GM23338 (cell line): ENCODE measurements at regions not wholly inside any gene's neighbourhood (a gene's known extent, or its start where the extent isn't known, plus 50 kb on each side); places are given as distances from the start of the nearest gene placed in this dataset.

Experiments
- ATAC-seq: fragments of 200-7000 bp; cut with Tn5 transposase; 3 replicates; pipeline ENCODE4 v1.9.1; 2020
- DNase-seq: peaks from one replicate; pipeline ENCODE4 v3.0.0-alpha.2; 2015; ENCODE audit warnings: low spot score
- H2AFZ ChIP-seq: fragments of 200-600 bp; sonication (generic); 2 replicates; pipeline ENCODE4 v1.8.0; 2016; ENCODE audit warnings: antibody characterized with exemption, mild to moderate bottlenecking, moderate library complexity
- H3F3A ChIP-seq: fragments of 200-600 bp; sonication (generic); replicated peaks from 2 replicates; pipeline ENCODE4 v1.8.0; 2017; ENCODE audit warnings: antibody characterized with exemption, mixed run types, low read depth
- H3K27ac ChIP-seq: fragments of 200-600 bp; sonication (generic); 2 replicates; pipeline ENCODE4 v1.6.1; 2016; ENCODE audit warnings: low read depth
- H3K27me3 ChIP-seq: fragments of 200-600 bp; sonication (generic); 2 replicates; pipeline ENCODE4 v1.8.0; 2016; ENCODE audit warnings: mild to moderate bottlenecking, mixed run types, moderate library complexity; ENCODE audit not compliant: insufficient read depth
- H3K36me3 ChIP-seq: fragments of 200-600 bp; sonication (generic); 2 replicates; pipeline ENCODE4 v1.8.0; 2016; ENCODE audit warnings: mild to moderate bottlenecking; ENCODE audit not compliant: insufficient read depth
- H3K4me1 ChIP-seq: fragments of 200-600 bp; sonication (generic); 2 replicates; pipeline ENCODE4 v1.8.0; 2016; ENCODE audit warnings: mild to moderate bottlenecking, moderate library complexity; ENCODE audit not compliant: insufficient read depth
- H3K4me2 ChIP-seq: fragments of 200-600 bp; sonication (generic); 2 replicates; pipeline ENCODE4 v1.7.1; 2017; ENCODE audit warnings: mixed run types
- H3K4me3 ChIP-seq: fragments of 200-600 bp; sonication (generic); 2 replicates; pipeline ENCODE4 v1.6.1; 2016; ENCODE audit warnings: mixed run types
- H3K79me2 ChIP-seq: fragments of 200-600 bp; sonication (generic); replicated peaks from 2 replicates; pipeline ENCODE4 v1.8.0; 2017; ENCODE audit warnings: mild to moderate bottlenecking; ENCODE audit not compliant: insufficient read depth
- H3K9me2 ChIP-seq: fragments of 200-600 bp; sonication (generic); 2 replicates; pipeline ENCODE4 v1.8.0; 2017; ENCODE audit not compliant: insufficient read depth
- H4K20me1 ChIP-seq: fragments of 200-600 bp; sonication (generic); replicated peaks from 2 replicates; pipeline ENCODE4 v1.8.0; 2017; ENCODE audit warnings: mild to moderate bottlenecking; ENCODE audit not compliant: insufficient read depth
- H3K27ac Mint-ChIP-seq: 2 replicates; pipeline ENCODE4 v1.8.0; 2020; ENCODE audit warnings: inconsistent platforms, mild to moderate bottlenecking, moderate library complexity, mixed read lengths
- H3K27me3 Mint-ChIP-seq: 3 replicates; pipeline ENCODE4 v1.8.0; 2022; ENCODE audit warnings: low read depth, mild to moderate bottlenecking, moderate library complexity, mixed read lengths, inconsistent platforms; ENCODE audit not compliant: insufficient read depth, poor library complexity
- H3K36me3 Mint-ChIP-seq: 3 replicates; pipeline ENCODE4 v1.8.0; 2021; ENCODE audit warnings: low read depth, mild to moderate bottlenecking, inconsistent platforms, moderate library complexity, mixed read lengths
- H3K4me1 Mint-ChIP-seq: 3 replicates; pipeline ENCODE4 v1.8.0; 2020; ENCODE audit warnings: mild to moderate bottlenecking, inconsistent platforms, mixed read lengths
- H3K4me3 Mint-ChIP-seq: 3 replicates; pipeline ENCODE4 v1.8.0; 2021; ENCODE audit warnings: moderate library complexity, mild to moderate bottlenecking, inconsistent platforms, mixed read lengths
- H3K9me3 Mint-ChIP-seq: 3 replicates; pipeline ENCODE4 v1.8.0; 2020; ENCODE audit warnings: moderate library complexity, mild to moderate bottlenecking, inconsistent platforms, mixed read lengths
- CREB1 ChIP-seq: fragments of 250-450 bp; sonication (Bioruptor Pico); IDR thresholded peaks from 2 replicates; pipeline ENCODE4 v1.5.0; 2020; ENCODE audit warnings: low read depth, mild to moderate bottlenecking, moderate library complexity
- EZH2 ChIP-seq: fragments of 200-600 bp; sonication (generic); IDR thresholded peaks from one replicate; pipeline ENCODE4 v1.8.0; 2017; ENCODE audit warnings: antibody characterized with exemption, mild to moderate bottlenecking, low read depth; ENCODE audit not compliant: unreplicated experiment
- JUNB ChIP-seq: IDR thresholded peaks from one replicate; pipeline ENCODE4 v1.6.1; 2016; ENCODE audit warnings: antibody characterized with exemption; ENCODE audit not compliant: unreplicated experiment
- NANOG ChIP-seq: IDR thresholded peaks from 2 replicates; pipeline ENCODE4 v1.6.1; 2016; ENCODE audit warnings: antibody characterized with exemption, borderline replicate concordance
- POLR2AphosphoS5 ChIP-seq: IDR thresholded peaks from 2 replicates; pipeline ENCODE4 v1.6.1; 2016; ENCODE audit warnings: antibody characterized with exemption, low read depth
- REST ChIP-seq: IDR thresholded peaks from one replicate; pipeline ENCODE4 v1.6.1; 2018; ENCODE audit warnings: antibody characterized with exemption; ENCODE audit not compliant: unreplicated experiment
- ZNF331 ChIP-seq: fragments of 250-450 bp; sonication (Bioruptor Pico); IDR thresholded peaks from 2 replicates; pipeline ENCODE4 v1.5.0; 2020; ENCODE audit warnings: low read depth, mild to moderate bottlenecking, moderate library complexity
- TF ChIP-seq, protein P1 (sequence below), 2 experiments: fragments of 200-600 bp in 1 of 2; sonication (generic) in 1 of 2; conservative IDR thresholded peaks; 2 replicates each; pipeline versions ENCODE4 v1.5.1 to v1.6.1; 2016 to 2017; ENCODE audit warnings: antibody characterized with exemption in 2 of 2, low read depth in 2 of 2, mild to moderate bottlenecking in 2 of 2, moderate library complexity in 1 of 2
- TF ChIP-seq, protein P2 (sequence below): IDR thresholded peaks from 2 replicates; pipeline ENCODE4 v1.6.1; 2016; ENCODE audit warnings: antibody characterized with exemption

- no peaks in the 10 kb centered on the region; the same call in 1 of the 2 replicates for H3K9me2 ChIP-seq
- no peak overlapping the region for H3K4me3 Mint-ChIP-seq
- ATAC-seq (no peak; the same call in 2 of the 3 replicates), DNase-seq (peak; percentile 36)
- H3F3A ChIP-seq, result no peaks in the 10 kb centered on the region
- no peak overlapping the region for H3K4me3 ChIP-seq
- no peaks in the 10 kb centered on the region for H3K4me1 Mint-ChIP-seq
- no peak overlapping the region for H3K4me2 ChIP-seq
- no peaks in the 10 kb centered on the region for H3K4me1 ChIP-seq
- H3K27ac Mint-ChIP-seq, result no peak overlapping the region
- TF ChIP-seq, protein P1, sequence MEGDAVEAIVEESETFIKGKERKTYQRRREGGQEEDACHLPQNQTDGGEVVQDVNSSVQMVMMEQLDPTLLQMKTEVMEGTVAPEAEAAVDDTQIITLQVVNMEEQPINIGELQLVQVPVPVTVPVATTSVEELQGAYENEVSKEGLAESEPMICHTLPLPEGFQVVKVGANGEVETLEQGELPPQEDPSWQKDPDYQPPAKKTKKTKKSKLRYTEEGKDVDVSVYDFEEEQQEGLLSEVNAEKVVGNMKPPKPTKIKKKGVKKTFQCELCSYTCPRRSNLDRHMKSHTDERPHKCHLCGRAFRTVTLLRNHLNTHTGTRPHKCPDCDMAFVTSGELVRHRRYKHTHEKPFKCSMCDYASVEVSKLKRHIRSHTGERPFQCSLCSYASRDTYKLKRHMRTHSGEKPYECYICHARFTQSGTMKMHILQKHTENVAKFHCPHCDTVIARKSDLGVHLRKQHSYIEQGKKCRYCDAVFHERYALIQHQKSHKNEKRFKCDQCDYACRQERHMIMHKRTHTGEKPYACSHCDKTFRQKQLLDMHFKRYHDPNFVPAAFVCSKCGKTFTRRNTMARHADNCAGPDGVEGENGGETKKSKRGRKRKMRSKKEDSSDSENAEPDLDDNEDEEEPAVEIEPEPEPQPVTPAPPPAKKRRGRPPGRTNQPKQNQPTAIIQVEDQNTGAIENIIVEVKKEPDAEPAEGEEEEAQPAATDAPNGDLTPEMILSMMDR (conservative IDR thresholded peaks at IDR 0.05; ENCODE audit: low read depth in 2 of 2), result peak in 1 of 2 experiments; percentile 18; a peak in 2 of 4 replicates
- TF ChIP-seq EZH2, result no peak
- no peaks in the 10 kb centered on the region for H3K9me3 Mint-ChIP-seq
- H3K79me2 ChIP-seq, result no peaks in the 10 kb centered on the region
- H3K36me3 Mint-ChIP-seq, result no peaks in the 10 kb centered on the region
- H4K20me1 ChIP-seq, result no peaks in the 10 kb centered on the region
- H3K27me3 ChIP-seq, result no peaks in the 10 kb centered on the region
- H3K27me3 Mint-ChIP-seq, result no peaks in the 10 kb centered on the region
- H3K27ac ChIP-seq, result no peak overlapping the region
- no peak overlapping the region for H2AFZ ChIP-seq
- no peaks in the 10 kb centered on the region for H3K36me3 ChIP-seq
These were observed 68.4 kb upstream of the ELOVL5 start for GRCh38 chr6:53417141-53417540.

DNA sequence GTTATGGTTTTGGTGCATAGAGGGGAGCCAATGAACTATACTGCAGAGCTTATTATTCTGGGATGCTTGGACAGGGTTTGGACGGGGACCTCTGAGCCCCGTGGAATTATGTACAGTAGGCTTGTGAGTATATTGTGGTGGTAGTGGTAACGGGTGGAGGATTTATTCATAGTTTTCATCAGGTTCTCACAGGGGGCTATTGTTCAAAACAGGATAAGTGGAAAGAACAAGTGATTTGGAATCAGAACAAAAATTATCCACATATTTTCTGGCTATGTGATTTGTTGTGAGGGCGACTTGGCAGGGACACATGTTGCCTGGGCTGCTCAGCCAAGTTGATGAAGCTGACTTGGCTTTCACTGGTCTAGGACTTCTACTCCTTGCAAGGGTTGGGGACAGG lies 64.6 kb upstream of the ELOVL5 start:
- Histone ChIP-seq H3F3A (no peaks in the 10 kb centered on the region), H3K36me3 (no peaks in the 10 kb centered on the region), H3K27me3 (no peaks in the 10 kb centered on the region), H3K9me2 (no peaks in the 10 kb centered on the region), H3K4me1 (no peaks in the 10 kb centered on the region), H3K79me2 (no peaks in the 10 kb centered on the region), H3K4me2 (no peak overlapping the region), H2AFZ (no peak overlapping the region), H3K27ac (no peak overlapping the region), H4K20me1 (no peaks in the 10 kb centered on the region), H3K4me3 (no peak overlapping the region)
- DNase-seq, result no peak
- Mint-ChIP-seq H3K27ac (no peak overlapping the region; the same call in 1 of the 2 replicates), H3K4me3 (no peak overlapping the region), H3K9me3 (no peaks in the 10 kb centered on the region), H3K4me1 (peaks cover 6% of the 10 kb centered on the region; the same call in 2 of the 3 replicates), H3K36me3 (no peaks in the 10 kb centered on the region), H3K27me3 (no peaks in the 10 kb centered on the region)
- TF ChIP-seq NANOG, result no peak
- no peak for TF ChIP-seq POLR2AphosphoS5
- TF ChIP-seq CREB1 (CRISPR knock-in tag), result no peak
- TF ChIP-seq, protein P2, sequence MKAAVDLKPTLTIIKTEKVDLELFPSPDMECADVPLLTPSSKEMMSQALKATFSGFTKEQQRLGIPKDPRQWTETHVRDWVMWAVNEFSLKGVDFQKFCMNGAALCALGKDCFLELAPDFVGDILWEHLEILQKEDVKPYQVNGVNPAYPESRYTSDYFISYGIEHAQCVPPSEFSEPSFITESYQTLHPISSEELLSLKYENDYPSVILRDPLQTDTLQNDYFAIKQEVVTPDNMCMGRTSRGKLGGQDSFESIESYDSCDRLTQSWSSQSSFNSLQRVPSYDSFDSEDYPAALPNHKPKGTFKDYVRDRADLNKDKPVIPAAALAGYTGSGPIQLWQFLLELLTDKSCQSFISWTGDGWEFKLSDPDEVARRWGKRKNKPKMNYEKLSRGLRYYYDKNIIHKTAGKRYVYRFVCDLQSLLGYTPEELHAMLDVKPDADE, result no peak
- no peak for TF ChIP-seq REST
- no peak for TF ChIP-seq ZNF331 (CRISPR knock-in tag)
- TF ChIP-seq, protein P1 (conservative IDR thresholded peaks at IDR 0.05; ENCODE audit: low read depth in 2 of 2), result no peak
- TF ChIP-seq JUNB, result no peak
- no peak for ATAC-seq
